ENCODE measurements at regions not wholly inside any gene's neighbourhood (a gene's known extent, or its start where the extent isn't known, plus 50 kb on each side); places are given as distances from the start of the nearest gene placed in this dataset.

DNA sequence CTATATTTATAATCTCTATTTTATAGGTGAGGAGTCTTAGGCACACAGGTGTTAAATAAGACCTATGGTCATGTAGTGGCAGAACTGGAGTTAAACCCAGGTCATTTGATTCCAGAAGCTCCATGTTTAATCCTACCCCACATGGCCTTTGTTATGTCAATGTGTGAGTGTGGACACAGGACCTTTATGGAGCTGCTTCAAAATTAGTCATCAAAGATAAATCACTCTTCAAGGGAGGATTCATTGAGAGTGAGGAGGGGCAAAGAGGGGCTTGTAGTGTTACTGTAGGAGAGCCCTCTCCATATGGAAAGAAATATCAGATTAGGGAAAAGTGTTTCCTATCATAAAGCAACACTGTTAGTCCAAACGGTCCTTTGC, 74.6 kb upstream of the ARRDC3 start:
- Histone ChIP-seq H3F3A (ENCODE audit: insufficient read depth, low read length, poor library complexity, severe bottlenecking) (no peaks in the 10 kb centered on the region), H3K9me3 (ENCODE audit: low read length) (no peaks in the 10 kb centered on the region), H4K20me1 (ENCODE audit: insufficient read depth) (no peaks in the 10 kb centered on the region), H3K27me3 (ENCODE audit: insufficient read depth, low read depth, low read length) (no peaks in the 10 kb centered on the region), H3K4me3 (ENCODE audit: low read length) (no peak overlapping the region), H2AFZ (ENCODE audit: low read depth, low read length) (no peak overlapping the region), H3K36me3 (ENCODE audit: insufficient read depth, low read length) (no peaks in the 10 kb centered on the region), H3K9me2 (ENCODE audit: insufficient read depth, low read length) (no peaks in the 10 kb centered on the region), H3K4me2 (ENCODE audit: low read length) (no peak overlapping the region), H3K27ac (ENCODE audit: low read length) (no peak overlapping the region), H3K9ac (ENCODE audit: low read length) (no peak overlapping the region), H3K79me2 (replicated peaks; ENCODE audit: insufficient read depth, low read length) (no peaks in the 10 kb centered on the region)
- TF ChIP-seq SMC3 (conservative IDR thresholded peaks at IDR 0.05; ENCODE audit: poor library complexity) (no peak), POLR2AphosphoS5 (IDR thresholded peaks at IDR 0.05) (no peak), RAD21 (conservative IDR thresholded peaks at IDR 0.05) (no peak), EZH2 (IDR thresholded peaks at IDR 0.05; ENCODE audit: borderline replicate concordance, insufficient read depth, low read length, poor library complexity, severe bottlenecking) (no peak), REST (IDR thresholded peaks at IDR 0.05; ENCODE audit: borderline replicate concordance) (no peak), MXI1 (conservative IDR thresholded peaks at IDR 0.05; ENCODE audit: poor library complexity, severe bottlenecking) (no peak), EP300 (conservative IDR thresholded peaks at IDR 0.05; ENCODE audit: poor library complexity, severe bottlenecking) (no peak)

DNA sequence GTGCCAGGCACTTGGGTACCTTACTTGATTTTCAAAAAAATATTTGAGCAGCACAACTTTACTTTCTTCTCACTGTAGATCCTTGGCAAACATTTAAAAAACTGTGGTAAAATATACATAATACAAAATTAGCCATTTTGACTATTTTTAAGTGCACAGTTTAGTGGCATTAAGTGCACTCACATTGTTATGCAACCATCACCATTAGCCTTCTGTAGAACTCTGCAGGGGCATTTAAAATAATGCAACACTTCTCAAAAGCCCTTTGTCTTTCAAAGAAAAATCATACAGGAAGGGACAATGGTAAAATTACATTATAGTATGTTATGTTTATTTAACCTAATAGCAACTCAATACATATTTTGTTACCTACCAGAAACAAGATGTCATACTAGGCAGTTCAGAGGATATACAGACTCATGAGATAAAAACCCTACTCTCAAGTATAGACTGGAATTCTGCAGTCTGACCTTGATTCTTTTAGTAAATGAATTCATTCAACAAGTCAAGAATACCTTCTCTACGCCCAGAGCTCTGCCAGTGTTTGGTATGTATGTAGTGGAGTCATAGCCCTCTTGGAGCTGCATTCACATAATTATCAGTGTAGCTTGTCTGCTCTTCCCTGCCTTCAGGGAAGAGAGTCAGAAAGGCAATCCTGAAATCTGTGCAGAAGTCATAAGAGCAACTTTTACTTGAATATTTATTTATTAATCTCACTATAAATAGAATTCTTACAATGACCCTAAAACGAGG, 74.0 kb upstream of the ARRDC3 start:
- H3K4me3 ChIP-seq (ENCODE audit: low read length): no peak overlapping the region
- H3K9me2 ChIP-seq (ENCODE audit: insufficient read depth, low read length): no peaks in the 10 kb centered on the region
- no peaks in the 10 kb centered on the region for H3K9me3 ChIP-seq (ENCODE audit: low read length)
- no peak overlapping the region for H3K27ac ChIP-seq (ENCODE audit: low read length)
- H3K4me2 ChIP-seq (ENCODE audit: low read length): no peak overlapping the region
- H3K9ac ChIP-seq (ENCODE audit: low read length): no peak overlapping the region
- H3F3A ChIP-seq (ENCODE audit: insufficient read depth, low read length, poor library complexity, severe bottlenecking): no peaks in the 10 kb centered on the region
- TF ChIP-seq EP300 (conservative IDR thresholded peaks at IDR 0.05; ENCODE audit: poor library complexity, severe bottlenecking): no peak
- TF ChIP-seq SMC3 (conservative IDR thresholded peaks at IDR 0.05; ENCODE audit: poor library complexity): no peak
- no peak for TF ChIP-seq EZH2 (IDR thresholded peaks at IDR 0.05; ENCODE audit: borderline replicate concordance, insufficient read depth, low read length, poor library complexity, severe bottlenecking)
- TF ChIP-seq RAD21 (conservative IDR thresholded peaks at IDR 0.05): no peak
- TF ChIP-seq, protein P1, sequence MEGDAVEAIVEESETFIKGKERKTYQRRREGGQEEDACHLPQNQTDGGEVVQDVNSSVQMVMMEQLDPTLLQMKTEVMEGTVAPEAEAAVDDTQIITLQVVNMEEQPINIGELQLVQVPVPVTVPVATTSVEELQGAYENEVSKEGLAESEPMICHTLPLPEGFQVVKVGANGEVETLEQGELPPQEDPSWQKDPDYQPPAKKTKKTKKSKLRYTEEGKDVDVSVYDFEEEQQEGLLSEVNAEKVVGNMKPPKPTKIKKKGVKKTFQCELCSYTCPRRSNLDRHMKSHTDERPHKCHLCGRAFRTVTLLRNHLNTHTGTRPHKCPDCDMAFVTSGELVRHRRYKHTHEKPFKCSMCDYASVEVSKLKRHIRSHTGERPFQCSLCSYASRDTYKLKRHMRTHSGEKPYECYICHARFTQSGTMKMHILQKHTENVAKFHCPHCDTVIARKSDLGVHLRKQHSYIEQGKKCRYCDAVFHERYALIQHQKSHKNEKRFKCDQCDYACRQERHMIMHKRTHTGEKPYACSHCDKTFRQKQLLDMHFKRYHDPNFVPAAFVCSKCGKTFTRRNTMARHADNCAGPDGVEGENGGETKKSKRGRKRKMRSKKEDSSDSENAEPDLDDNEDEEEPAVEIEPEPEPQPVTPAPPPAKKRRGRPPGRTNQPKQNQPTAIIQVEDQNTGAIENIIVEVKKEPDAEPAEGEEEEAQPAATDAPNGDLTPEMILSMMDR (IDR thresholded peaks at IDR 0.05; ENCODE audit: poor library complexity, severe bottlenecking): no peak
- TF ChIP-seq POLR2AphosphoS5 (IDR thresholded peaks at IDR 0.05): no peak
- TF ChIP-seq MXI1 (conservative IDR thresholded peaks at IDR 0.05; ENCODE audit: poor library complexity, severe bottlenecking): no peak
- TF ChIP-seq REST (IDR thresholded peaks at IDR 0.05; ENCODE audit: borderline replicate concordance): no peak
- no peak for TF ChIP-seq TAF1 (IDR thresholded peaks at IDR 0.05; ENCODE audit: low read depth)
- H3K79me2 ChIP-seq (replicated peaks; ENCODE audit: insufficient read depth, low read length): no peaks in the 10 kb centered on the region
- no peaks in the 10 kb centered on the region for H3K27me3 ChIP-seq (ENCODE audit: insufficient read depth, low read depth, low read length)
- no peaks in the 10 kb centered on the region for H4K20me1 ChIP-seq (ENCODE audit: insufficient read depth)
- H3K36me3 ChIP-seq (ENCODE audit: insufficient read depth, low read length): no peaks in the 10 kb centered on the region
- H2AFZ ChIP-seq (ENCODE audit: low read depth, low read length): no peak overlapping the region
